WTC11 (cell line): ENCODE measurements at regions not wholly inside any gene's neighbourhood (a gene's known extent, or its start where the extent isn't known, plus 50 kb on each side); places are given as distances from the start of the nearest gene placed in this dataset.

Experiments used
- ATAC-seq: fragments of 200-7000 bp; cut with Tn5 transposase; 2 replicates; pipeline ENCODE4 v1.10.0; 2021; ENCODE audit warnings: mild to moderate bottlenecking, moderate library complexity
- CTCF ChIA-PET: fragments of 300-600 bp; sonication (Branson Sonifier 250); formaldehyde crosslinking; loops from one replicate; lab custom pipeline; 2021; ENCODE audit warnings: antibody characterized with exemption; lab: Charles Lee
- POLR2A ChIA-PET: fragments of 350-600 bp; sonication (Branson Sonifier 250); formaldehyde crosslinking; loops from one replicate; lab custom pipeline; 2021; ENCODE audit warnings: antibody characterized with exemption; lab: Charles Lee
- DNase-seq: peaks from one replicate; pipeline ENCODE4 v3.0.0; 2021; ENCODE audit warnings: low spot score
- H3K27ac Mint-ChIP-seq: 2 replicates; pipeline ENCODE4 v1.8.0; 2021; ENCODE audit warnings: mixed read lengths
- H3K27me3 Mint-ChIP-seq: 2 replicates; pipeline ENCODE4 v1.8.0; 2021; ENCODE audit warnings: low read depth, mild to moderate bottlenecking, moderate library complexity, mixed read lengths
- H3K36me3 Mint-ChIP-seq: 2 replicates; pipeline ENCODE4 v1.8.0; 2021; ENCODE audit warnings: mixed read lengths
- H3K4me1 Mint-ChIP-seq: 2 replicates; pipeline ENCODE4 v1.8.0; 2022; ENCODE audit warnings: mixed read lengths
- H3K4me3 Mint-ChIP-seq: 2 replicates; pipeline ENCODE4 v1.8.0; 2021; ENCODE audit warnings: mild to moderate bottlenecking, moderate library complexity, mixed read lengths
- H3K9me3 Mint-ChIP-seq: 2 replicates; pipeline ENCODE4 v1.8.0; 2021; ENCODE audit warnings: mixed read lengths
- AFF4 ChIP-seq: sonication (generic); formaldehyde crosslinking; IDR thresholded peaks from 2 replicates; pipeline ENCODE4 v1.8.1; 2023; ENCODE audit warnings: mild to moderate bottlenecking, missing genetic modification reagents, borderline replicate concordance
- ATF6 ChIP-seq: sonication (generic); formaldehyde crosslinking; IDR thresholded peaks from 2 replicates; pipeline ENCODE4 v1.8.1; 2023; ENCODE audit warnings: mild to moderate bottlenecking, missing genetic modification reagents
- CBFB ChIP-seq: sonication (generic); formaldehyde crosslinking; IDR thresholded peaks from 2 replicates; pipeline ENCODE4 v1.8.1; 2022; ENCODE audit warnings: mild to moderate bottlenecking, low read depth, missing genetic modification reagents
- CREB1 ChIP-seq: sonication (generic); formaldehyde crosslinking; IDR thresholded peaks from 2 replicates; pipeline ENCODE4 v1.8.0; 2023; ENCODE audit warnings: mild to moderate bottlenecking, missing genetic modification reagents
- CREM ChIP-seq: sonication (generic); formaldehyde crosslinking; IDR thresholded peaks from 2 replicates; pipeline ENCODE4 v1.8.1; 2022; ENCODE audit warnings: mild to moderate bottlenecking, missing genetic modification reagents, moderate library complexity
- E2F5 ChIP-seq: sonication (generic); formaldehyde crosslinking; IDR thresholded peaks from 2 replicates; pipeline ENCODE4 v1.8.1; 2022; ENCODE audit warnings: mild to moderate bottlenecking, moderate library complexity, missing genetic modification reagents
- ERG ChIP-seq: fragments of 250-450 bp; sonication (Bioruptor Pico); IDR thresholded peaks from 2 replicates; pipeline ENCODE4 v1.8.0; 2021; ENCODE audit warnings: mild to moderate bottlenecking
- FOXP1 ChIP-seq: sonication (generic); formaldehyde crosslinking; IDR thresholded peaks from 2 replicates; pipeline ENCODE4 v1.8.0; 2022; ENCODE audit warnings: missing genetic modification reagents, mild to moderate bottlenecking, moderate library complexity, borderline replicate concordance
- JUN ChIP-seq: sonication (generic); formaldehyde crosslinking; IDR thresholded peaks from 2 replicates; pipeline ENCODE4 v1.8.0; 2023; ENCODE audit warnings: mild to moderate bottlenecking, missing genetic modification reagents
- MXD4 ChIP-seq: fragments of 250-450 bp; sonication (Bioruptor Pico); IDR thresholded peaks from 2 replicates; pipeline ENCODE4 v1.8.0; 2021; ENCODE audit warnings: mild to moderate bottlenecking, moderate library complexity, borderline replicate concordance
- PRDM15 ChIP-seq: sonication (generic); formaldehyde crosslinking; IDR thresholded peaks from 2 replicates; pipeline ENCODE4 v1.8.0; 2022; ENCODE audit warnings: missing genetic modification reagents
- PRRX2 ChIP-seq: fragments of 250-450 bp; sonication (Bioruptor Pico); IDR thresholded peaks from 2 replicates; pipeline ENCODE4 v1.8.0; 2021; ENCODE audit warnings: mild to moderate bottlenecking
- SMAD4 ChIP-seq: sonication (generic); formaldehyde crosslinking; IDR thresholded peaks from 2 replicates; pipeline ENCODE4 v1.8.0; 2022; ENCODE audit warnings: mild to moderate bottlenecking, missing genetic modification reagents
- USF1 ChIP-seq: sonication (generic); formaldehyde crosslinking; IDR thresholded peaks from 2 replicates; pipeline ENCODE4 v1.8.0; 2022; ENCODE audit warnings: mild to moderate bottlenecking, missing genetic modification reagents
- ZNF512 ChIP-seq: sonication (generic); formaldehyde crosslinking; IDR thresholded peaks from 2 replicates; pipeline ENCODE4 v1.8.1; 2022; ENCODE audit warnings: missing genetic modification reagents, borderline replicate concordance

- Mint-ChIP-seq H3K4me1 (no peaks in the 10 kb centered on the region; the same call in 1 of the 2 replicates), H3K27ac (no peak overlapping the region), H3K27me3 (no peaks in the 10 kb centered on the region; the same call in 1 of the 2 replicates), H3K36me3 (peaks cover 11% of the 10 kb centered on the region; the same call in 1 of the 2 replicates), H3K4me3 (no peak overlapping the region), H3K9me3 (peaks cover 16% of the 10 kb centered on the region)
- ChIA-PET POLR2A (no interaction called here), CTCF (no interaction called here)
- ATAC-seq = no peak
- TF ChIP-seq CBFB (CRISPR knock-in tag) = no peak
- TF ChIP-seq PRDM15 (CRISPR knock-in tag) = no peak
- no peak for TF ChIP-seq CREB1 (CRISPR knock-in tag)
- no peak for TF ChIP-seq PRRX2 (CRISPR knock-in tag)
- TF ChIP-seq ERG (CRISPR knock-in tag) = no peak
- DNase-seq = no peak
These were observed 295.8 kb upstream of the MTPN start for GRCh38 chr7:136272934-136273333.

GRCh38 chr7:136267822-136268221, 290.7 kb upstream of the MTPN start:
- Mint-ChIP-seq H3K27ac (no peak overlapping the region), H3K27me3 (no peaks in the 10 kb centered on the region), H3K4me1 (no peaks in the 10 kb centered on the region; the same call in 1 of the 2 replicates), H3K4me3 (no peak overlapping the region), H3K36me3 (peaks cover 42% of the 10 kb centered on the region), H3K9me3 (peaks cover 56% of the 10 kb centered on the region)
- no peak for TF ChIP-seq USF1 (CRISPR knock-in tag)
- no peak for TF ChIP-seq JUN
- TF ChIP-seq MXD4 (CRISPR knock-in tag) = no peak
- no peak for TF ChIP-seq FOXP1 (CRISPR knock-in tag)
- no peak for TF ChIP-seq E2F5
- TF ChIP-seq CREM (CRISPR knock-in tag) = no peak
- TF ChIP-seq ATF6 (CRISPR knock-in tag) = no peak
- TF ChIP-seq SMAD4 = no peak
- no peak for TF ChIP-seq CBFB (CRISPR knock-in tag)
- TF ChIP-seq ZNF512 = no peak
- TF ChIP-seq AFF4 (CRISPR knock-in tag) = no peak
- DNase-seq (no peak), ATAC-seq (no peak)
- POLR2A ChIA-PET = no interaction called here
- CTCF ChIA-PET = no interaction called here
